Neural cell (in vitro differentiated cells): ENCODE measurements at regions not wholly inside any gene's neighbourhood (a gene's known extent, or its start where the extent isn't known, plus 50 kb on each side); places are given as distances from the start of the nearest gene placed in this dataset.

Source experiments
- H2AFZ ChIP-seq: fragments of 200-600, 300-800 bp; sonication (generic), shearing (Covaris generic); 2 replicates; pipeline ENCODE4 v1.6.0; 2014; ENCODE audit warnings: low read depth, mild to moderate bottlenecking, antibody characterized with exemption, low read length, moderate library complexity
- H3F3A ChIP-seq: fragments of 200-600 bp; shearing (Covaris generic); 2 replicates; pipeline ENCODE4 v1.6.1; 2016; ENCODE audit warnings: mild to moderate bottlenecking, moderate library complexity, mixed read lengths, antibody characterized with exemption, low read length; ENCODE audit not compliant: insufficient read depth, poor library complexity, severe bottlenecking
- H3K27ac ChIP-seq: fragments of 200-600, 300-800 bp; sonication (generic), shearing (Covaris generic); 2 replicates; pipeline ENCODE4 v1.5.1; 2014; ENCODE audit warnings: mild to moderate bottlenecking, low read length, moderate library complexity
- H3K27me3 ChIP-seq: fragments of 300-800, 200-600 bp; sonication (generic), shearing (Covaris generic); 2 replicates; pipeline ENCODE4 v1.6.0; 2014; ENCODE audit warnings: mild to moderate bottlenecking, low read depth, low read length, moderate library complexity; ENCODE audit not compliant: insufficient read depth
- H3K36me3 ChIP-seq: fragments of 300-800, 200-600 bp; sonication (generic), shearing (Covaris generic); 2 replicates; pipeline ENCODE4 v1.5.1; 2014; ENCODE audit warnings: mild to moderate bottlenecking, antibody characterized with exemption, low read length, moderate library complexity; ENCODE audit not compliant: insufficient read depth
- H3K4me2 ChIP-seq: fragments of 300-800, 200-600 bp; sonication (generic), shearing (Covaris generic); 2 replicates; pipeline ENCODE4 v1.6.0; 2014; ENCODE audit warnings: mild to moderate bottlenecking, low read length
- H3K4me3 ChIP-seq: fragments of 300-800, 200-600 bp; sonication (generic), shearing (Covaris generic); 2 replicates; pipeline ENCODE4 v1.5.1; 2014; ENCODE audit warnings: mild to moderate bottlenecking, low read length, moderate library complexity
- H3K79me2 ChIP-seq: fragments of 200-600 bp; shearing (Covaris generic); replicated peaks from 2 replicates; pipeline ENCODE4 v1.6.0; 2014; ENCODE audit warnings: mild to moderate bottlenecking, low read length, moderate library complexity; ENCODE audit not compliant: insufficient read depth
- H3K9ac ChIP-seq: fragments of 300-800, 200-600 bp; sonication (generic), shearing (Covaris generic); 2 replicates; pipeline ENCODE4 v1.6.1; 2016; ENCODE audit warnings: mild to moderate bottlenecking, low read length, mixed read lengths
- H3K9me2 ChIP-seq: fragments of 200-600 bp; shearing (Covaris generic); 2 replicates; pipeline ENCODE4 v1.6.1; 2016; ENCODE audit warnings: mild to moderate bottlenecking, low read length, mixed read lengths; ENCODE audit not compliant: insufficient read depth
- H3K9me3 ChIP-seq: fragments of 200-600, 300-800 bp; sonication (generic), shearing (Covaris generic); 2 replicates; pipeline ENCODE4 v1.6.1; 2016; ENCODE audit warnings: mild to moderate bottlenecking, mixed run types, low read length, moderate library complexity, mixed read lengths
- H4K20me1 ChIP-seq: fragments of 200-600 bp; shearing (Covaris generic); 2 replicates; pipeline ENCODE4 v1.6.1; 2016; ENCODE audit warnings: mild to moderate bottlenecking, mixed run types; ENCODE audit not compliant: insufficient read depth
- EP300 ChIP-seq: fragments of 450-650 bp; conservative IDR thresholded peaks from 2 replicates; pipeline ENCODE4 v1.6.1; 2014; ENCODE audit warnings: antibody characterized with exemption, mild to moderate bottlenecking, moderate library complexity; ENCODE audit not compliant: poor library complexity, severe bottlenecking
- EZH2 ChIP-seq: fragments of 200-600, 300-800 bp; shearing (Covaris generic), sonication (generic); IDR thresholded peaks from 2 replicates; pipeline ENCODE4 v1.6.1; 2014; ENCODE audit warnings: antibody characterized with exemption, low read length, borderline replicate concordance, mild to moderate bottlenecking; ENCODE audit not compliant: insufficient read depth, poor library complexity, severe bottlenecking
- MXI1 ChIP-seq: fragments of 450-650 bp; conservative IDR thresholded peaks from 2 replicates; pipeline ENCODE4 v1.6.1; 2014; ENCODE audit warnings: antibody characterized with exemption, mild to moderate bottlenecking; ENCODE audit not compliant: poor library complexity, severe bottlenecking
- POLR2AphosphoS5 ChIP-seq: IDR thresholded peaks from 2 replicates; pipeline ENCODE4 v1.6.1; 2012
- RAD21 ChIP-seq: fragments of 450-650 bp; conservative IDR thresholded peaks from 2 replicates; pipeline ENCODE4 v1.6.1; 2014; ENCODE audit warnings: antibody characterized with exemption, mild to moderate bottlenecking, moderate library complexity
- SMC3 ChIP-seq: fragments of 450-650 bp; conservative IDR thresholded peaks from 2 replicates; pipeline ENCODE4 v1.6.1; 2014; ENCODE audit warnings: antibody characterized with exemption, mild to moderate bottlenecking, moderate library complexity; ENCODE audit not compliant: poor library complexity
- TAF1 ChIP-seq: IDR thresholded peaks from 2 replicates; pipeline ENCODE4 v1.6.1; 2012; ENCODE audit warnings: low read depth
- TF ChIP-seq, protein P1 (sequence below): IDR thresholded peaks from 2 replicates; pipeline ENCODE4 v1.6.1; 2012; ENCODE audit warnings: borderline replicate concordance
- TF ChIP-seq, protein P2 (sequence below): fragments of 450-650 bp; IDR thresholded peaks from 2 replicates; pipeline ENCODE4 v1.5.1; 2014; ENCODE audit warnings: antibody characterized with exemption, mild to moderate bottlenecking, moderate library complexity; ENCODE audit not compliant: poor library complexity, severe bottlenecking

DNA sequence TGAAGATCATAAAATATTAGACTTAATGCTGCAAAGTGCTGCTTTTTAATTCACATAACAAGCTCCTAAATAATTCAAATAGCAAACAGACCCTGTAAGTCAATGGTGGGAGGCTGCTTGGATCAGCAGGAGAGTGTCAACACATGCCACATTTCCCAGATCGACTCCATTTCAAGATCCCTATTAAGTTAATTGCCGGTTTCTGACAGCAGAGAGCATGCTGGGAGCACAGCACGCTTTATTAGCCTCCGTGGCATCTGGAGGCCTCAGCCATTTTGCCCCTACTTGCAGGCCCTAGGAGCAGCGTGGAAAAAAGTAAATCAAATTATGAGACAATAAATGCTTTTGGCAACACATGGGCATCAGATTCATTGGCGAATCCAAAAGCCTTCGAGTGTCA is 201.0 kb downstream of the EMX2 start:
- no peak for TF ChIP-seq EZH2
- TF ChIP-seq POLR2AphosphoS5, result peak; percentile 96
- no peak for TF ChIP-seq RAD21
- TF ChIP-seq, protein P1, sequence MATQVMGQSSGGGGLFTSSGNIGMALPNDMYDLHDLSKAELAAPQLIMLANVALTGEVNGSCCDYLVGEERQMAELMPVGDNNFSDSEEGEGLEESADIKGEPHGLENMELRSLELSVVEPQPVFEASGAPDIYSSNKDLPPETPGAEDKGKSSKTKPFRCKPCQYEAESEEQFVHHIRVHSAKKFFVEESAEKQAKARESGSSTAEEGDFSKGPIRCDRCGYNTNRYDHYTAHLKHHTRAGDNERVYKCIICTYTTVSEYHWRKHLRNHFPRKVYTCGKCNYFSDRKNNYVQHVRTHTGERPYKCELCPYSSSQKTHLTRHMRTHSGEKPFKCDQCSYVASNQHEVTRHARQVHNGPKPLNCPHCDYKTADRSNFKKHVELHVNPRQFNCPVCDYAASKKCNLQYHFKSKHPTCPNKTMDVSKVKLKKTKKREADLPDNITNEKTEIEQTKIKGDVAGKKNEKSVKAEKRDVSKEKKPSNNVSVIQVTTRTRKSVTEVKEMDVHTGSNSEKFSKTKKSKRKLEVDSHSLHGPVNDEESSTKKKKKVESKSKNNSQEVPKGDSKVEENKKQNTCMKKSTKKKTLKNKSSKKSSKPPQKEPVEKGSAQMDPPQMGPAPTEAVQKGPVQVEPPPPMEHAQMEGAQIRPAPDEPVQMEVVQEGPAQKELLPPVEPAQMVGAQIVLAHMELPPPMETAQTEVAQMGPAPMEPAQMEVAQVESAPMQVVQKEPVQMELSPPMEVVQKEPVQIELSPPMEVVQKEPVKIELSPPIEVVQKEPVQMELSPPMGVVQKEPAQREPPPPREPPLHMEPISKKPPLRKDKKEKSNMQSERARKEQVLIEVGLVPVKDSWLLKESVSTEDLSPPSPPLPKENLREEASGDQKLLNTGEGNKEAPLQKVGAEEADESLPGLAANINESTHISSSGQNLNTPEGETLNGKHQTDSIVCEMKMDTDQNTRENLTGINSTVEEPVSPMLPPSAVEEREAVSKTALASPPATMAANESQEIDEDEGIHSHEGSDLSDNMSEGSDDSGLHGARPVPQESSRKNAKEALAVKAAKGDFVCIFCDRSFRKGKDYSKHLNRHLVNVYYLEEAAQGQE, result peak; percentile 38
- TF ChIP-seq SMC3, result no peak
- TF ChIP-seq EP300, result peak; percentile 92
- peak; percentile 43 for TF ChIP-seq MXI1
- no peak for TF ChIP-seq TAF1
- TF ChIP-seq, protein P2, sequence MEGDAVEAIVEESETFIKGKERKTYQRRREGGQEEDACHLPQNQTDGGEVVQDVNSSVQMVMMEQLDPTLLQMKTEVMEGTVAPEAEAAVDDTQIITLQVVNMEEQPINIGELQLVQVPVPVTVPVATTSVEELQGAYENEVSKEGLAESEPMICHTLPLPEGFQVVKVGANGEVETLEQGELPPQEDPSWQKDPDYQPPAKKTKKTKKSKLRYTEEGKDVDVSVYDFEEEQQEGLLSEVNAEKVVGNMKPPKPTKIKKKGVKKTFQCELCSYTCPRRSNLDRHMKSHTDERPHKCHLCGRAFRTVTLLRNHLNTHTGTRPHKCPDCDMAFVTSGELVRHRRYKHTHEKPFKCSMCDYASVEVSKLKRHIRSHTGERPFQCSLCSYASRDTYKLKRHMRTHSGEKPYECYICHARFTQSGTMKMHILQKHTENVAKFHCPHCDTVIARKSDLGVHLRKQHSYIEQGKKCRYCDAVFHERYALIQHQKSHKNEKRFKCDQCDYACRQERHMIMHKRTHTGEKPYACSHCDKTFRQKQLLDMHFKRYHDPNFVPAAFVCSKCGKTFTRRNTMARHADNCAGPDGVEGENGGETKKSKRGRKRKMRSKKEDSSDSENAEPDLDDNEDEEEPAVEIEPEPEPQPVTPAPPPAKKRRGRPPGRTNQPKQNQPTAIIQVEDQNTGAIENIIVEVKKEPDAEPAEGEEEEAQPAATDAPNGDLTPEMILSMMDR, result no peak
- H3K9me2 ChIP-seq, result no peaks in the 10 kb centered on the region
- peak overlapping the region; percentile 16 for H3K27ac ChIP-seq
- peak overlapping the region; percentile 1 for H3K4me2 ChIP-seq
- H3K9ac ChIP-seq, result no peak overlapping the region
- H3K4me3 ChIP-seq, result no peak overlapping the region
- H3K36me3 ChIP-seq, result no peaks in the 10 kb centered on the region
- no peaks in the 10 kb centered on the region for H4K20me1 ChIP-seq
- no peaks in the 10 kb centered on the region for H3F3A ChIP-seq
- no peaks in the 10 kb centered on the region for H3K9me3 ChIP-seq
- H3K79me2 ChIP-seq, result no peaks in the 10 kb centered on the region
- H2AFZ ChIP-seq, result peak overlapping the region; percentile 27
- peaks cover 19% of the 10 kb centered on the region for H3K27me3 ChIP-seq

DNA sequence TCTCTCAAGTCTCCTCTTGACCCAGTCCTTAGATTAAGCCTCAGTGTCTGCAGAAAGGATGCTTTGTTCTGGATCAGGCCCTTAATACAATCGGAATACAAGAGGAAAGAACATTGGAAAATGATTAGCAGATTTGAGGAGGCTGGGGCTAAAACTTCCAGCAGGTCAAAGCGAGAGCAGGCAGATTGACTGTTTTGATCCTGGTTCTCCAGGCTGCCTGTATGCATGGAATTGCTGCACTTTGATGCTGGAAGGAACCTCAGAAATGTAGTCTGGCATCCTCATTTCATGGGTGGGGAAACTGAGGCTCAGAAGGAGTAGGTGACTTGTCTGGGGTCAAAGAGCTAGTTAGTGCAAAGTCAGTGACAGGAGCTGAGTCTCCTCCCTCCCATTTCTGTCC is 202.8 kb downstream of the EMX2 start:
- Histone ChIP-seq H3K4me3 (no peak overlapping the region), H3K36me3 (no peaks in the 10 kb centered on the region), H4K20me1 (no peaks in the 10 kb centered on the region), H3K27ac (no peak overlapping the region), H3K9me2 (no peaks in the 10 kb centered on the region), H3K9ac (no peak overlapping the region), H2AFZ (no peak overlapping the region), H3K9me3 (no peaks in the 10 kb centered on the region), H3K27me3 (peaks cover 19% of the 10 kb centered on the region), H3K4me2 (no peak overlapping the region), H3F3A (no peaks in the 10 kb centered on the region), H3K79me2 (no peaks in the 10 kb centered on the region)
- TF ChIP-seq MXI1, result no peak
- TF ChIP-seq SMC3, result no peak
- TF ChIP-seq, protein P2, result no peak
- TF ChIP-seq POLR2AphosphoS5, result no peak
- no peak for TF ChIP-seq RAD21
- no peak for TF ChIP-seq TAF1
- no peak for TF ChIP-seq EZH2
- TF ChIP-seq, protein P1, result no peak
- no peak for TF ChIP-seq EP300
